Tibial nerve (tissue), 4 donors: ENCODE measurements at regions not wholly inside any gene's neighbourhood (a gene's known extent, or its start where the extent isn't known, plus 50 kb on each side); places are given as distances from the start of the nearest gene placed in this dataset.

Source experiments
- DNase-seq, 2 donors: peaks; one replicate each; pipeline ENCODE4 v3.0.0-alpha.2; 2019; ENCODE audit warnings: low spot score in 2 of 2
- H3K27ac ChIP-seq, 4 donors: fragments of 200-600 bp; sonication (generic) in 3 of 4; one replicate each; pipeline ENCODE4 v1.5.1; 2017 to 2019; ENCODE audit warnings: mild to moderate bottlenecking in 1 of 4
- H3K27me3 ChIP-seq, 2 donors: fragments of 200-600 bp; sonication (generic) in 1 of 2; one replicate each; pipeline versions ENCODE4 v1.5.1 to v1.6.0; 2017 to 2019
- H3K36me3 ChIP-seq, 3 donors: fragments of 200-600 bp; sonication (generic); one replicate each; pipeline ENCODE4 v1.5.1; 2018 to 2019
- H3K4me1 ChIP-seq, 4 donors: fragments of 200-600 bp; sonication (generic) in 3 of 4; one replicate each; pipeline ENCODE4 v1.5.1; 2017 to 2019
- H3K4me3 ChIP-seq, 4 donors: fragments of 200-600 bp; sonication (generic) in 3 of 4; one replicate each; pipeline ENCODE4 v1.5.1; 2017 to 2019; ENCODE audit warnings: mild to moderate bottlenecking in 1 of 4, moderate library complexity in 1 of 4
- H3K9me3 ChIP-seq, 4 donors: fragments of 200-600 bp; sonication (generic) in 3 of 4; one replicate each; pipeline ENCODE4 v1.5.1; 2017 to 2019
- EP300 ChIP-seq, 2 donors: sonication (generic); formaldehyde crosslinking; IDR thresholded peaks; one replicate each; pipeline ENCODE4 v1.6.1; 2017; ENCODE audit warnings: antibody characterized with exemption in 2 of 2, mild to moderate bottlenecking in 1 of 2
- POLR2A ChIP-seq, 2 donors: fragments of 450-650 bp; IDR thresholded peaks; one replicate each; pipeline ENCODE4 v1.6.1; 2017; ENCODE audit warnings: antibody characterized with exemption in 2 of 2, mild to moderate bottlenecking in 2 of 2, moderate library complexity in 2 of 2
- whole genome bisulfite sequencing, 2 donors: methylation state at CpG; one replicate each; pipeline ENCODE4 v1.1.5; 2018; 5-methylcytosine and 5-hydroxymethylcytosine counted together
- TF ChIP-seq, protein P1 (sequence below), 5 experiments: fragments of 200-600 bp in 3 of 5; fragments of 450-650 bp in 2 of 5; sonication (generic) in 3 of 5; IDR thresholded peaks; one replicate each; pipeline ENCODE4 v1.5.1; 2016 to 2019; ENCODE audit warnings: antibody characterized with exemption in 5 of 5, mild to moderate bottlenecking in 3 of 5, moderate library complexity in 2 of 5

GRCh38 chr1:217014066-217014465 is 290.8 kb upstream of the ESRRG start:
- H3K27ac ChIP-seq = no peak overlapping the region
- H3K27me3 ChIP-seq = no peaks in the 10 kb centered on the region
- no peaks in the 10 kb centered on the region for H3K4me1 ChIP-seq
- DNase-seq = no peak
- no peaks in the 10 kb centered on the region for H3K9me3 ChIP-seq
- H3K4me3 ChIP-seq = no peak overlapping the region
- no peaks in the 10 kb centered on the region for H3K36me3 ChIP-seq
- TF ChIP-seq EP300 (IDR thresholded peaks at IDR 0.05) (no peak), POLR2A (IDR thresholded peaks at IDR 0.05) (no peak)
- TF ChIP-seq, protein P1, sequence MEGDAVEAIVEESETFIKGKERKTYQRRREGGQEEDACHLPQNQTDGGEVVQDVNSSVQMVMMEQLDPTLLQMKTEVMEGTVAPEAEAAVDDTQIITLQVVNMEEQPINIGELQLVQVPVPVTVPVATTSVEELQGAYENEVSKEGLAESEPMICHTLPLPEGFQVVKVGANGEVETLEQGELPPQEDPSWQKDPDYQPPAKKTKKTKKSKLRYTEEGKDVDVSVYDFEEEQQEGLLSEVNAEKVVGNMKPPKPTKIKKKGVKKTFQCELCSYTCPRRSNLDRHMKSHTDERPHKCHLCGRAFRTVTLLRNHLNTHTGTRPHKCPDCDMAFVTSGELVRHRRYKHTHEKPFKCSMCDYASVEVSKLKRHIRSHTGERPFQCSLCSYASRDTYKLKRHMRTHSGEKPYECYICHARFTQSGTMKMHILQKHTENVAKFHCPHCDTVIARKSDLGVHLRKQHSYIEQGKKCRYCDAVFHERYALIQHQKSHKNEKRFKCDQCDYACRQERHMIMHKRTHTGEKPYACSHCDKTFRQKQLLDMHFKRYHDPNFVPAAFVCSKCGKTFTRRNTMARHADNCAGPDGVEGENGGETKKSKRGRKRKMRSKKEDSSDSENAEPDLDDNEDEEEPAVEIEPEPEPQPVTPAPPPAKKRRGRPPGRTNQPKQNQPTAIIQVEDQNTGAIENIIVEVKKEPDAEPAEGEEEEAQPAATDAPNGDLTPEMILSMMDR (IDR thresholded peaks at IDR 0.05) = no peak

GRCh38 chr1:217012659-217013058 is 289.4 kb upstream of the ESRRG start:
- TF ChIP-seq EP300 (IDR thresholded peaks at IDR 0.05) (no peak), POLR2A (IDR thresholded peaks at IDR 0.05) (no peak)
- TF ChIP-seq, protein P1 (IDR thresholded peaks at IDR 0.05) = no peak
- no peak overlapping the region for H3K4me3 ChIP-seq
- H3K9me3 ChIP-seq = no peaks in the 10 kb centered on the region
- H3K4me1 ChIP-seq = no peaks in the 10 kb centered on the region
- H3K36me3 ChIP-seq = no peaks in the 10 kb centered on the region
- H3K27me3 ChIP-seq = no peaks in the 10 kb centered on the region
- DNase-seq = no peak
- H3K27ac ChIP-seq = no peak overlapping the region

DNA sequence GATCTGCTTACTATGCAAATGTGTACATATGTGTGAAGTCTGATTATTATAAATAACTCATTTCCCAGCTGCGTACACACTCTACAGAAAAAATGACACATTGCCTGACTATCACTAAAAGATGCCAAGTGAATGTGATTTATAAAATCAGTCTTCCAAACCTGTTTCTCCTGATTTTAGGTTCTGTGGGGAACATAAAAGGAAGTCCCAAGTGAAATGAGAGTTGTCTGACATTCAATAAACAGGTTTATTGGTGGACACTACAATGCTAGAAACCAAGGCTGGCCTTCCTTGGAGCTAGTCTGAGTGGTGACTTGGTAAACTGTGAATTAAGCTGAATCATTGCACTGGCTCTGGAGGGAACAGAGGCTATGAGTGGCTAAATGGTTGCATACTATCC is 287.9 kb upstream of the ESRRG start:
- no peaks in the 10 kb centered on the region for H3K9me3 ChIP-seq
- 91 to 100% methylated on average over 1 of the region's 1 CpG for WGBS, 2 donors
- TF ChIP-seq EP300 (IDR thresholded peaks at IDR 0.05) (no peak), POLR2A (IDR thresholded peaks at IDR 0.05) (no peak)
- TF ChIP-seq, protein P1 (IDR thresholded peaks at IDR 0.05) = no peak

DNA sequence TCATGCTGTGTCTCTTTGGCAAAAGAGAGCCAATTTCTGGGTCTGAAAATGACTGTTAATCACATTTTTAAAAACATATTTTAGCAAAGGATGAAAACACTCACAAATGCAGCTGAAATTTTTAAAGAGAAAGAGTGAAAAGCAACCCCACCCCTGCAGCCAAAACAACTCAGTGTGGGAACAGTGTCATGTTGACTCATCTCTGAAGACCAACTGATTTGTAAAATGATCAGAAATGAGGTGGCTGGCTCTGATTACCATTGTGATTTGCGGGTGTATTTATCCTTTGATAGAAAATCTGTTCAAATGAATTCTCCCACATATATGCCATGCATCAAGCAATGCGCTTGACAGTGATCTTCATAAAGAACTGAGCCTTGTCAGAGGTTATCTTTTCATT is 287.0 kb upstream of the ESRRG start:
- no peak for TF ChIP-seq EP300 (IDR thresholded peaks at IDR 0.05)
- TF ChIP-seq POLR2A (IDR thresholded peaks at IDR 0.05) = no peak
- TF ChIP-seq, protein P1 (IDR thresholded peaks at IDR 0.05) = no peak
- DNase-seq = no peak
- Histone ChIP-seq H3K36me3 (no peaks in the 10 kb centered on the region), H3K4me3 (no peak overlapping the region), H3K4me1 (no peaks in the 10 kb centered on the region), H3K27ac (no peak overlapping the region), H3K27me3 (no peaks in the 10 kb centered on the region), H3K9me3 (no peaks in the 10 kb centered on the region)
- 91 to 97% methylated on average over 2 of the region's 2 CpGs for WGBS, 2 donors

More for the DNA sequence above, 287.9 kb upstream of the ESRRG start:
- no peak overlapping the region for H3K4me3 ChIP-seq
- H3K27ac ChIP-seq = no peak overlapping the region
- H3K27me3 ChIP-seq = no peaks in the 10 kb centered on the region
- H3K36me3 ChIP-seq = no peaks in the 10 kb centered on the region
- no peak for DNase-seq
- no peaks in the 10 kb centered on the region for H3K4me1 ChIP-seq

GRCh38 chr1:217009376-217009775 is 286.1 kb upstream of the ESRRG start:
- no peak for DNase-seq
- Histone ChIP-seq H3K27me3 (no peaks in the 10 kb centered on the region), H3K4me3 (no peak overlapping the region), H3K27ac (no peak overlapping the region), H3K36me3 (no peaks in the 10 kb centered on the region), H3K4me1 (no peaks in the 10 kb centered on the region), H3K9me3 (no peaks in the 10 kb centered on the region)
- 30% methylated on average over 1 of the region's 1 CpG for WGBS, 2 donors
- TF ChIP-seq EP300 (IDR thresholded peaks at IDR 0.05) (no peak), POLR2A (IDR thresholded peaks at IDR 0.05) (no peak)

DNA sequence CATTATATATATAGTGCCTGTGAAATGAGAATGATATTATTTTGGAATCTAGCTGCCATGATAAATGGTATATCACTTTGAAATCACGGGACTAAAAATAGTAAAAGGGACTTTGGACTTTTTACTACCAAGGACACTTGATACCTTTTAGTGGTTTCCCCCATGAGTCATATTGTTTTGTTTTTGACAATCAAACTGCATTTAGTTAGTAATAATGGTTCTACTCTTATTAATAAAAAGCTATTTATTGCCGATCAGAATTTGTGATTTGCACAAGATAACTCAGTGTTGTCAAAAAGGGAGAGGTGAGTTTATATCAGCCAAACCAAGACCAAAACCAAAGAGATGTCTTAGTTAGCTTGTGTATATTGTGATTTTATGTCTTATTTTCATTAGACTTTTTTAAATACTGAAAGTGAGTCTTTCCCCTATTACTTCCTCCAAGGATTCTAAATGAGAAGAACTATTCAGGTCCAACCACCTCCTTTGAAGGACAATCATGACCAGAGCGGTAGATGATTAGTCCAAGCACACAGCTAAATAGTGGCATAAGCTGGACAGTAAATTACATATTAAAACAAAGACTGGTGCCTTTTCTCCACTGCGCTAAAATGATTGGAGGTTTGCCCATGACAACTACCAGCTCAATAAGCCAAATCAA is 281.7 kb upstream of the ESRRG start:
- H3K4me3 ChIP-seq = no peak overlapping the region
- no peak for TF ChIP-seq POLR2A (IDR thresholded peaks at IDR 0.05)
- TF ChIP-seq, protein P1 (IDR thresholded peaks at IDR 0.05) = no peak
- TF ChIP-seq EP300 (IDR thresholded peaks at IDR 0.05) = no peak
- H3K4me1 ChIP-seq = no peaks in the 10 kb centered on the region
- H3K9me3 ChIP-seq = no peaks in the 10 kb centered on the region
- 86 to 87% methylated on average over 4 of the region's 4 CpGs for WGBS, 2 donors
- no peaks in the 10 kb centered on the region for H3K27me3 ChIP-seq
- no peaks in the 10 kb centered on the region for H3K36me3 ChIP-seq
- DNase-seq = no peak
- no peak overlapping the region for H3K27ac ChIP-seq
